DOHH2 (cell line): ENCODE measurements at regions not wholly inside any gene's neighbourhood (a gene's known extent, or its start where the extent isn't known, plus 50 kb on each side); places are given as distances from the start of the nearest gene placed in this dataset.
"Not testable (repeated sequence)": the region's sequence is repeated elsewhere in the genome, so short reads cannot be mapped to it uniquely, and the experiment has no call there.

Experiments
- H3F3A ChIP-seq: fragments of 200-600 bp; sonication (generic), shearing (Covaris generic); 2 replicates; pipeline ENCODE4 v1.6.0; 2016; ENCODE audit warnings: antibody characterized with exemption, mild to moderate bottlenecking; ENCODE audit not compliant: control insufficient read depth, insufficient read depth
- H3K27ac ChIP-seq: fragments of 200-600 bp; sonication (generic); 2 replicates; pipeline ENCODE4 v1.5.1; 2014; ENCODE audit warnings: low read depth, mild to moderate bottlenecking, low read length, moderate library complexity
- H3K27me3 ChIP-seq: fragments of 200-600 bp; sonication (generic); 2 replicates; pipeline ENCODE4 v1.6.1; 2014; ENCODE audit warnings: mild to moderate bottlenecking, low read length, mixed read lengths; ENCODE audit not compliant: control insufficient read depth
- H3K36me3 ChIP-seq: fragments of 200-600 bp; sonication (generic); 2 replicates; pipeline ENCODE4 v1.6.1; 2014; ENCODE audit warnings: mild to moderate bottlenecking, low read length, moderate library complexity, mixed read lengths; ENCODE audit not compliant: control insufficient read depth
- H3K4me1 ChIP-seq: fragments of 200-600 bp; sonication (generic); 2 replicates; pipeline ENCODE4 v1.6.1; 2014; ENCODE audit warnings: mild to moderate bottlenecking, low read length, mixed read lengths; ENCODE audit not compliant: control insufficient read depth
- H3K4me2 ChIP-seq: fragments of 200-600 bp; sonication (generic); 2 replicates; pipeline ENCODE4 v1.6.0; 2014; ENCODE audit warnings: mild to moderate bottlenecking, low read length, moderate library complexity
- H3K4me3 ChIP-seq: fragments of 200-600 bp; sonication (generic); 2 replicates; pipeline ENCODE4 v1.5.1; 2014; ENCODE audit warnings: mild to moderate bottlenecking, low read length, mixed read lengths
- H3K79me2 ChIP-seq: fragments of 200-600 bp; sonication (generic); 2 replicates; pipeline ENCODE4 v1.6.1; 2014; ENCODE audit warnings: mild to moderate bottlenecking, low read length, mixed read lengths; ENCODE audit not compliant: control insufficient read depth
- H3K9me2 ChIP-seq: fragments of 200-600 bp; sonication (generic); replicated peaks from 2 replicates; pipeline ENCODE4 v1.6.1; 2014; ENCODE audit warnings: mild to moderate bottlenecking, low read length, mixed read lengths; ENCODE audit not compliant: control insufficient read depth
- H3K9me3 ChIP-seq: fragments of 200-600 bp; sonication (generic); 2 replicates; pipeline ENCODE4 v1.6.1; 2014; ENCODE audit warnings: antibody characterized with exemption, low read length, mixed read lengths; ENCODE audit not compliant: control insufficient read depth, insufficient read depth
- H4K20me1 ChIP-seq: fragments of 200-600 bp; sonication (generic); 2 replicates; pipeline ENCODE4 v1.6.0; 2014; ENCODE audit warnings: low read depth, mild to moderate bottlenecking, antibody characterized with exemption, low read length, moderate library complexity; ENCODE audit not compliant: control insufficient read depth, insufficient read depth
- TF ChIP-seq, protein P1 (sequence below): fragments of 200-600 bp; sonication (generic); IDR thresholded peaks from one replicate; pipeline ENCODE4 v1.5.1; 2014; ENCODE audit warnings: antibody characterized with exemption, mild to moderate bottlenecking, low read depth, low read length; ENCODE audit not compliant: poor library complexity, severe bottlenecking

GRCh38 chr2:90010442-90011100, 1319.1 kb downstream of the RPIA start:
- not testable (repeated sequence) for H3K4me3 ChIP-seq, H4K20me1 ChIP-seq, H3K36me3 ChIP-seq, H3K27me3 ChIP-seq, H3K4me2 ChIP-seq, H3K4me1 ChIP-seq, H3K79me2 ChIP-seq, H3F3A ChIP-seq, H3K9me3 ChIP-seq, H3K27ac ChIP-seq, H3K9me2 ChIP-seq

- H3K36me3 ChIP-seq, H3K4me1 ChIP-seq, H3K4me2 ChIP-seq, H4K20me1 ChIP-seq, H3K4me3 ChIP-seq, H3F3A ChIP-seq, H3K27ac ChIP-seq, H3K79me2 ChIP-seq, H3K9me3 ChIP-seq, H3K27me3 ChIP-seq, H3K9me2 ChIP-seq: not testable (repeated sequence)
These were observed 1319.6 kb downstream of the RPIA start for GRCh38 chr2:90011101-90011443.

DNA sequence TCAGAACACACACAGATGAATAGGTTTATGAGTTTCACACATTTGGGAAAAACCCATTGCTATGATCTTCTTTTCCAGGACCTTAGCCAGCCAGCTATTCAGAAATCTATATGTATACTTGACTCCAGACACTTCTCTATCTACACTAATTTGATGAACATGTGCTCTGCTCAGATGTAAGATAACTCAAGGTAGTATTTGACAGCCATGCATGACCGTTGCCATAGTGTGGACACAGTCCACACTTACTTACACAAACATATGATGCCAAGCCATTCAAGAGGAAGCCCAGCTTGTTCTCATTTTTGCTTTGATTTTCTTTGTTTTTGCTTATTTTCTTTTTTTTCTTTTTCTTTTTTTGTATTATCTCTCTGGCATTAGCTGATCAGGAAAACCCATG, 1328.4 kb downstream of the RPIA start:
- H3K4me3 ChIP-seq, H3K79me2 ChIP-seq, H3K4me2 ChIP-seq, H3K27ac ChIP-seq, H3K36me3 ChIP-seq, H3K9me2 ChIP-seq, H3K9me3 ChIP-seq, H3K4me1 ChIP-seq, H4K20me1 ChIP-seq, H3F3A ChIP-seq, H3K27me3 ChIP-seq: not testable (repeated sequence)

- not testable (repeated sequence) for H3K27ac ChIP-seq, H3K4me1 ChIP-seq, H3K36me3 ChIP-seq, H3K27me3 ChIP-seq, H3K4me2 ChIP-seq, H3K9me3 ChIP-seq, H4K20me1 ChIP-seq, H3K79me2 ChIP-seq, H3K9me2 ChIP-seq, H3F3A ChIP-seq, H3K4me3 ChIP-seq
- TF ChIP-seq, protein P1, sequence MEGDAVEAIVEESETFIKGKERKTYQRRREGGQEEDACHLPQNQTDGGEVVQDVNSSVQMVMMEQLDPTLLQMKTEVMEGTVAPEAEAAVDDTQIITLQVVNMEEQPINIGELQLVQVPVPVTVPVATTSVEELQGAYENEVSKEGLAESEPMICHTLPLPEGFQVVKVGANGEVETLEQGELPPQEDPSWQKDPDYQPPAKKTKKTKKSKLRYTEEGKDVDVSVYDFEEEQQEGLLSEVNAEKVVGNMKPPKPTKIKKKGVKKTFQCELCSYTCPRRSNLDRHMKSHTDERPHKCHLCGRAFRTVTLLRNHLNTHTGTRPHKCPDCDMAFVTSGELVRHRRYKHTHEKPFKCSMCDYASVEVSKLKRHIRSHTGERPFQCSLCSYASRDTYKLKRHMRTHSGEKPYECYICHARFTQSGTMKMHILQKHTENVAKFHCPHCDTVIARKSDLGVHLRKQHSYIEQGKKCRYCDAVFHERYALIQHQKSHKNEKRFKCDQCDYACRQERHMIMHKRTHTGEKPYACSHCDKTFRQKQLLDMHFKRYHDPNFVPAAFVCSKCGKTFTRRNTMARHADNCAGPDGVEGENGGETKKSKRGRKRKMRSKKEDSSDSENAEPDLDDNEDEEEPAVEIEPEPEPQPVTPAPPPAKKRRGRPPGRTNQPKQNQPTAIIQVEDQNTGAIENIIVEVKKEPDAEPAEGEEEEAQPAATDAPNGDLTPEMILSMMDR, result peak; percentile 23
These were observed 1329.8 kb downstream of the RPIA start for GRCh38 chr2:90021234-90021633.

DNA sequence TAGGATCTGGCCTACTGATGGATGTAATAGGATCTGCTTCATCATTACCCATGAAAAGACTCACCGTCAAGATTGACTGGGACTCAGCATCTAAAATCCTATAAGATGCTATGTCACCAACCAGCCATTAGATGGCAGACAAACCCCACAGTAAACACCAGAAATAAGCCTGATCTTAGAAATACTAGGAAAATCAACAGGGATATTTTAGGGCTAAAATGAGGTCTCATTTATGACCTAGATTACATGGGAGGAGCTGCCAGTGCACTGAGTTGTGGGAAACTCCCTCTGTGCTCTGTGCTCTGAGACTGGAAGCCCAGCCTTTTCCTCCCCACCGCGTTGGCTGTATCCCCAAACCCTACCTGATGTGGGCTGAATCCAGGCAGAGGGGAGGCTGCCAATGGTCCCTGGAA, 1335.8 kb downstream of the RPIA start:
- H3F3A ChIP-seq, H3K27me3 ChIP-seq, H3K4me2 ChIP-seq, H3K36me3 ChIP-seq, H4K20me1 ChIP-seq, H3K27ac ChIP-seq, H3K9me2 ChIP-seq, H3K79me2 ChIP-seq, H3K4me3 ChIP-seq, H3K9me3 ChIP-seq: not testable (repeated sequence)
- TF ChIP-seq, protein P1, result peak; percentile 32
- peaks cover 28% of the 10 kb centered on the region for H3K4me1 ChIP-seq

DNA sequence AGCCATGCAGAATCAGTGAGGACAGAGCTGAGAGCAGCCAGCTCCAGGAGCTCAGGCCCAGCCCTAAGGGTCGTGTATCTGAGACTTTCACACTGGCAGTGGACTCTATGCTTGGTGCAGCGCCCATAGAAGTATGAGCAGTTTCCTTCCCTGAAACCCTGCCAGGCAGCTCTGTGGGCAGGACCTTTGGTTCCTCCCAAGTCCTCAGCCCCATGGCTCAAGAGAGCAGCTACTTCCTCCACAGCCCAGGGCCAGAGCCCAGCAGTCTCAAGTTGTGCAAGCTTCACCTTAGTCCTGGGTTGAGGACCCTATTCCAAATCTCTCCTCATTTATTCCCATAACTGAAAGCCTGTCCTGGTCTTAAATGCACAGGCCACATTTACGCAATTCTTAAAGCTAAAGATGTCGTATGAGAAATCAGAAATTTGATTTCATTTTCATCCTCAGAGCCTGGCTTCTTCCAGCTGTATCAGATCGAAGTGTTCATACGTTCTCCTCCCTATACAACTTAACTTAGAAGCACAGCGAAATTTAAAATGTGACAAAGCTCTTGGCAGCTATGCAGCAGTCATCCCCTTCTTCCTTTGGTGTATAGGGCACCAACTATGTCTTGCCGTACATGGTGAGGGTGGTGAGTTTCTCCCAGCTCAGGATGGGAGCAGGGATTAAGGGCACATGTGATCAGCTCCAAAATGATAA, 1337.1 kb downstream of the RPIA start:
- not testable (repeated sequence) for H3K9me3 ChIP-seq, H3F3A ChIP-seq, H3K79me2 ChIP-seq, H4K20me1 ChIP-seq, H3K9me2 ChIP-seq, H3K36me3 ChIP-seq, H3K27me3 ChIP-seq
- H3K27ac ChIP-seq, result peak overlapping the region; percentile 79
- H3K4me1 ChIP-seq, result peaks cover 28% of the 10 kb centered on the region
- H3K4me3 ChIP-seq, result peak overlapping the region; percentile 59
- peak overlapping the region; percentile 66 for H3K4me2 ChIP-seq

DNA sequence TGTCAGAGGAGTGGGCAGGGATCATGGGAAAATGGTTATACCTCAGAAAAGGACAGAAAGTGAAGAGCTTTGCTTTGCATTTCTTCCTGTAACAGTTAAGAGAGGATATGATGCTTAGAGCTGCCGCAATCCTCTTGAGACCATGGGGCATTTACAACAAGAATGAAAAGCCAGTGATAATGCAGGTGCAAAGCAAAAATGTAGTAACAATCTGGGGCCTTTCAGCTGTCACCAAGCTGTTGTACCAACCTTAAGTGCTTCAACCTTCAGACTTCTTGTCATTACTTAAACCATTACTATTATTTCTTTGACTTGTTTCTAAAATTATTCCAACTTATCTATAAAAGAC, 1337.6 kb downstream of the RPIA start:
- H3F3A ChIP-seq, H3K27me3 ChIP-seq, H4K20me1 ChIP-seq, H3K9me3 ChIP-seq, H3K79me2 ChIP-seq, H3K36me3 ChIP-seq, H3K9me2 ChIP-seq: not testable (repeated sequence)
- peak overlapping the region; percentile 66 for H3K4me2 ChIP-seq
- H3K4me1 ChIP-seq, result peaks cover 28% of the 10 kb centered on the region
- H3K27ac ChIP-seq, result peak overlapping the region; percentile 79
- peak overlapping the region; percentile 59 for H3K4me3 ChIP-seq
